ENCODE measurements at regions not wholly inside any gene's neighbourhood (a gene's known extent, or its start where the extent isn't known, plus 50 kb on each side); places are given as distances from the start of the nearest gene placed in this dataset.

DNA sequence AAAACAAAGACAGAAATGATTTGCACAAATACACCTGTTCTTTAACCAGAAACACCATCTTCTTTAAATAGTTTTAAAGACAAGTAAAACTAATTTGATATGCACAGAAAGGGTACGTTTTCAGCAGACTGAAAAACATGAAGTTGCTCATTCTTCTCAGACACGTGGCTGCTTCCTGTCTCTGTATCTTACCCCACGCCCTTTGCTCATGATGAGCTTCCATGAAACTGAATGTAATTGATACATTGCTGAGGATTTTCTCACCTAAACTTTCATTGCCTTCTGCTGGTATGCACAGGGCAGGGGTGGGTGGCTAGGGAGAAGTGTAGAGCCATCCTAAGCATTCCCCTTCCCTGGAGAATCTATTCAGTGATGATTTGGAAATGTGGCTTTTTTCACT lies 644.3 kb downstream of the BCL11A start:
- Histone ChIP-seq H3K4me3 (ENCODE audit: low read depth, low read length) (no peak overlapping the region), H3K27me3 (ENCODE audit: control insufficient read depth, insufficient read depth, low read length) (no peaks in the 10 kb centered on the region), H3K36me3 (ENCODE audit: control insufficient read depth, insufficient read depth, low read length) (no peaks in the 10 kb centered on the region)
- DNase-seq (ENCODE audit: low read depth): no peak
- TF ChIP-seq, protein P1, sequence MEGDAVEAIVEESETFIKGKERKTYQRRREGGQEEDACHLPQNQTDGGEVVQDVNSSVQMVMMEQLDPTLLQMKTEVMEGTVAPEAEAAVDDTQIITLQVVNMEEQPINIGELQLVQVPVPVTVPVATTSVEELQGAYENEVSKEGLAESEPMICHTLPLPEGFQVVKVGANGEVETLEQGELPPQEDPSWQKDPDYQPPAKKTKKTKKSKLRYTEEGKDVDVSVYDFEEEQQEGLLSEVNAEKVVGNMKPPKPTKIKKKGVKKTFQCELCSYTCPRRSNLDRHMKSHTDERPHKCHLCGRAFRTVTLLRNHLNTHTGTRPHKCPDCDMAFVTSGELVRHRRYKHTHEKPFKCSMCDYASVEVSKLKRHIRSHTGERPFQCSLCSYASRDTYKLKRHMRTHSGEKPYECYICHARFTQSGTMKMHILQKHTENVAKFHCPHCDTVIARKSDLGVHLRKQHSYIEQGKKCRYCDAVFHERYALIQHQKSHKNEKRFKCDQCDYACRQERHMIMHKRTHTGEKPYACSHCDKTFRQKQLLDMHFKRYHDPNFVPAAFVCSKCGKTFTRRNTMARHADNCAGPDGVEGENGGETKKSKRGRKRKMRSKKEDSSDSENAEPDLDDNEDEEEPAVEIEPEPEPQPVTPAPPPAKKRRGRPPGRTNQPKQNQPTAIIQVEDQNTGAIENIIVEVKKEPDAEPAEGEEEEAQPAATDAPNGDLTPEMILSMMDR (IDR thresholded peaks at IDR 0.05; ENCODE audit: insufficient read depth, low read length, poor library complexity, severe bottlenecking): no peak

DNA sequence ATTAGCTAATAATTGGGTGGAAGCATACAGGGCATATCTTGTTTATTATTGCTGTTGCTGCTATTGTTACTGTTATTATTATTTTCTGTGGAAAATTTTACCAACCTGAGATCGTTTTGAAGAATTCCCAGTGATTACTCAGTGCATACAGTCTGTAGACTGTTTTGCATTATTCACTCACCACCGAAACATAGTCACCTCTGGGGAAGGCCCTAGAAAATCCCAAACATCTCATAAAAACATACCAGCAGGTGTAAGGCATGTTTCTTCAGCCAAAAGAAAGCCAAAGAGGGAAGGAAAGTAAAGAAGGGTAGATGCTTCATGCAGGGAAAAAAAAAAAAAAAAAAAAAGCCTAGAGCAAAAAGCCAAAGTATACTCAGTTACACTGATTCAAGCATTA lies 647.7 kb downstream of the BCL11A start:
- Histone ChIP-seq H3K36me3 (ENCODE audit: control insufficient read depth, insufficient read depth, low read length) (no peaks in the 10 kb centered on the region), H3K27me3 (ENCODE audit: control insufficient read depth, insufficient read depth, low read length) (no peaks in the 10 kb centered on the region), H3K4me3 (ENCODE audit: low read depth, low read length) (no peak overlapping the region)
- TF ChIP-seq, protein P1 (IDR thresholded peaks at IDR 0.05; ENCODE audit: insufficient read depth, low read length, poor library complexity, severe bottlenecking): no peak
- DNase-seq (ENCODE audit: low read depth): no peak

DNA sequence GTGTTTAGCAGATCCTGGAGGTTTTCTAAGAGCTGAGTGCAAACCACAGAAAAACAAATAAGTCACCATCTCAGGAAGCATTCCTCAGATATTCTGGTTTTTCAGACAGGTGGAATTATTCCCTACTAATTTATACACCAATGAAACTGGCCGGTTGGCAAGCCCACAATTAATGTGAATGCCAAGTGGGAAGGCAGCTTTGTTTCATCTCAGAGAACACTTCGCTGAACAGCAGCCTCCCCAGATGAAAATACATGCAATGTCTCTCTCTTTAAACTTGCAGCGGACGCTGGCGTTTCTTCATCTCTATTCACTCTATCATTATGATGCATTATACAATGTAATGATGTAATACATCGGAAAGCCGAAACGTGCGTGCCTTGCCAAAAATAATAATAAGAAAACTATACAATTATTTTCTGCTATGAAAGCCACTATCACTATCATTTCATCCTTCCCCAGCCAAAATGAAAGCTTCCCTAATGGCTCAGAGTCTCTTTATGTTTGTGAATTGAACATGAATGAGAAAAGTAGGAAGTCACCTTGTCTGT lies 649.4 kb downstream of the BCL11A start:
- no peaks in the 10 kb centered on the region for H3K36me3 ChIP-seq (ENCODE audit: control insufficient read depth, insufficient read depth, low read length)
- no peaks in the 10 kb centered on the region for H3K27me3 ChIP-seq (ENCODE audit: control insufficient read depth, insufficient read depth, low read length)
- DNase-seq (ENCODE audit: low read depth): no peak
- TF ChIP-seq, protein P1 (IDR thresholded peaks at IDR 0.05; ENCODE audit: insufficient read depth, low read length, poor library complexity, severe bottlenecking): no peak
- no peak overlapping the region for H3K4me3 ChIP-seq (ENCODE audit: low read depth, low read length)

DNA sequence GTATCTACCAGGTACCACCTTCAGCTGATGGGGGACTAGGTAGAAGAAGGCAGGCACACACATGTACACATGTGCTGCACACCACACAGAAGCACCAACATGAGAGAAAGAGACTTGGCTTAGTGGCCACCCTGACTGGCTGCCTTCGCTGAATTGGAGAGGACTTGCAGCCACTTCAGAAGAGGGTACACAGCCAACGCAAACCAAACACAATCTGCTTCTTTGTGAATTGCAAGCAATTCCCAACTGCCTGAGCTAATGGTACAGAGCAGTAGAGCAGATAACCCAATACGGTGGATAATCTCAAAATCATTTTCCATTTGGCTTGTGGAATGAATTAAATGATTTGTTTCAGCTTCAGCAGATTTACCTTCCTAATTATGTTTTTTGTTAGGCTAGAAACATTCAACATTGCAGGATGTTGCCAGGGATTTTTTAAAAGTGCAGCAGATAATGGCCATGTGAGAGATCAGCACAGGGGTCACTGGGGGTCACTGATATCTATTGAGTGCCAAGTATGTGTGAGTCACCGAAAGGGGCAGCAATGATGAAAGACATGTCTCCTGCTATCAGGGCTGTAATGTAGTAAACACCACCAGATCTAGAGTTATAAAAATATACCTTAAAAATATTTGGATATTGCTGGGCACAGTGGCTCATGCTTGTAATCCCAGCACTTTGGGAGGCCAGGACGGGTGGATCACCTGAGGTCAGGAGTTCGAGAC lies 652.6 kb downstream of the BCL11A start:
- Histone ChIP-seq H3K27me3 (ENCODE audit: control insufficient read depth, insufficient read depth, low read length) (no peaks in the 10 kb centered on the region), H3K36me3 (ENCODE audit: control insufficient read depth, insufficient read depth, low read length) (no peaks in the 10 kb centered on the region), H3K4me3 (ENCODE audit: low read depth, low read length) (no peak overlapping the region)
- DNase-seq (ENCODE audit: low read depth): no peak
- TF ChIP-seq, protein P1 (IDR thresholded peaks at IDR 0.05; ENCODE audit: insufficient read depth, low read length, poor library complexity, severe bottlenecking): no peak

DNA sequence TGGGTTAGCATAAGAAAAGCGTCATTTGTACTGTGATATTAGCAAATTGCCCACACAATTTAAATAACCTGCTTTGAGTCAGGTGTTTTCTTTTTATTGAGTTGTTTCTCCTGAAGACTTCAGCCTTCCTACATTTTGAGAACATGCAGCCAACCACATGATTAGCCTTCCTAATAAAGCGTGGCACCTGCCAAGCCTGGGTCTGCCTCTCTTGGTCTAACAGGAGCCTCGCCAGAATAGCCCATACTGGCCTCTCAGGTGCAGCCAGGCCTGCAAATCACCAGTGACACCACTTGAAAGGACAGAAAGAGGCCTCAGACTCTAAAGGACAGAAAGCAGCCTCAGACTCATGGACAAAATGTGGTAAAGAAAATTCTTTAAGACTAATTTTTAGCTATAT lies 653.8 kb downstream of the BCL11A start:
- TF ChIP-seq, protein P1 (IDR thresholded peaks at IDR 0.05; ENCODE audit: insufficient read depth, low read length, poor library complexity, severe bottlenecking): no peak
- Histone ChIP-seq H3K36me3 (ENCODE audit: control insufficient read depth, insufficient read depth, low read length) (no peaks in the 10 kb centered on the region), H3K27me3 (ENCODE audit: control insufficient read depth, insufficient read depth, low read length) (no peaks in the 10 kb centered on the region), H3K4me3 (ENCODE audit: low read depth, low read length) (no peak overlapping the region)
- no peak for DNase-seq (ENCODE audit: low read depth)

Measured in kidney epithelial cell (primary cell).